ENCODE measurements at regions not wholly inside any gene's neighbourhood (a gene's known extent, or its start where the extent isn't known, plus 50 kb on each side); places are given as distances from the start of the nearest gene placed in this dataset.

DNA sequence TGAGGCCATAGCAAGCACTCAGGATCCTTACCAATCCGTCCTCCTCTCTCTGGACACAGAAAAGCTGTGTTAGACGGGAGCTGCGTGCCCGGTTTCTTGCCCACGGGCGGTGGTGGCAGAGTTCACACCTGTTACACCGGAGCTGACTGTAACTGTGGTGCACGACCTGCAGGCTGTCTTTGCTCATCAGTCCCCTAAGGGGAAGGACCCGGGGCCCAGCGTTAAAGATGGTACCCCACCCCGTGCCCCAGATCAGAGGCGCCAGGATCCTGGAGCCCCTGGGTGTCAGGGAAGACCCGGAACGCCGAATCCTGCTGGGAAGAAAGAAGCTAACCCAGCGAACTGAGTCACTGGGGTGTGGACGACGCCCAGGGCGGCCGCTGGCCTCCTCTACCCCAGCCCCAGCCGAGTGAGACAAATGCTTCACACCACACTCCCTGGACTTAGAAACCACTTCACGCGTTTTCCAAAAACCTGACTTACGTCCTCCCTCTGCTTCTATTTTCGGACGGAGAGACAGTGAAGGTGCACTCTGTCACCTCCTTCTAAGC, 293.6 kb upstream of the SALL3 start:
- DNase-seq, result no peak
- intact Hi-C loops (cut with DNase I; ENCODE audit: low total_unique reads), result no loop called here
- Histone ChIP-seq H3K4me1 (no peaks in the 10 kb centered on the region), H3K27me3 (no peaks in the 10 kb centered on the region), H3K27ac (no peak overlapping the region), H3K4me3 (no peak overlapping the region), H3K36me3 (no peaks in the 10 kb centered on the region), H3K9me3 (no peaks in the 10 kb centered on the region)
- no peak for TF ChIP-seq CTCF (IDR thresholded peaks at IDR 0.05)

GRCh38 chr18:78686976-78687685, 292.5 kb upstream of the SALL3 start:
- no peaks in the 10 kb centered on the region for H3K9me3 ChIP-seq
- no peaks in the 10 kb centered on the region for H3K27me3 ChIP-seq
- no peak overlapping the region for H3K27ac ChIP-seq
- no peak for TF ChIP-seq CTCF (IDR thresholded peaks at IDR 0.05)
- no peaks in the 10 kb centered on the region for H3K36me3 ChIP-seq
- H3K4me1 ChIP-seq, result no peaks in the 10 kb centered on the region
- no peak overlapping the region for H3K4me3 ChIP-seq
- no peak for DNase-seq
- intact Hi-C loops (cut with DNase I; ENCODE audit: low total_unique reads), result no loop called here

DNA sequence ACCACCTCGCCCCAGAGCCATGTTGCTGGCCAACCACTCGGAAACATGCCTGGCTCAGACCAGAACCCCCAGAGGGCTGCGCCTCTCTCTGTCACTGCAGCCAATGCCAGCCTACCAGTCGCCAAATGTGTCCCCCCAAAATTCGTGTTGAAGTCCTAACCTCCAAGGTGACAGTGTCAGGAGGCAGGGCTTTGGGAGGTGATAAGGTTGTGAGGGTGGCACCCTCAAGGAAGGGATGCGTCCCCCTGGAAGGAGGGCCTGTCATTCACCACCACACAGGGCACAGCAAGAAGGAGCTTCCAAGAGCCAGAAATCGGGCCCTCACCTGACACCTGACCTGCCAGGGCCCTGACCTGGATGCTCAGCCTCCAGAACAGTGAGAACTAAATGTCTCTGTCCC, 291.9 kb upstream of the SALL3 start:
- Histone ChIP-seq H3K36me3 (no peaks in the 10 kb centered on the region), H3K9me3 (no peaks in the 10 kb centered on the region), H3K4me3 (no peak overlapping the region), H3K4me1 (no peaks in the 10 kb centered on the region), H3K27me3 (no peaks in the 10 kb centered on the region), H3K27ac (no peak overlapping the region)
- DNase-seq, result no peak
- intact Hi-C loops (cut with DNase I; ENCODE audit: low total_unique reads), result no loop called here
- TF ChIP-seq CTCF (IDR thresholded peaks at IDR 0.05), result no peak

- H3K27me3 ChIP-seq, result no peaks in the 10 kb centered on the region
- intact Hi-C loops (cut with DNase I; ENCODE audit: low total_unique reads), result no loop called here
- no peaks in the 10 kb centered on the region for H3K4me1 ChIP-seq
- H3K27ac ChIP-seq, result no peak overlapping the region
- no peak overlapping the region for H3K4me3 ChIP-seq
- no peaks in the 10 kb centered on the region for H3K36me3 ChIP-seq
- no peak for DNase-seq
- no peak for TF ChIP-seq CTCF (IDR thresholded peaks at IDR 0.05)
- no peaks in the 10 kb centered on the region for H3K9me3 ChIP-seq
Measured at GRCh38 chr18:78688249-78688648, 291.4 kb upstream of the SALL3 start.

DNA sequence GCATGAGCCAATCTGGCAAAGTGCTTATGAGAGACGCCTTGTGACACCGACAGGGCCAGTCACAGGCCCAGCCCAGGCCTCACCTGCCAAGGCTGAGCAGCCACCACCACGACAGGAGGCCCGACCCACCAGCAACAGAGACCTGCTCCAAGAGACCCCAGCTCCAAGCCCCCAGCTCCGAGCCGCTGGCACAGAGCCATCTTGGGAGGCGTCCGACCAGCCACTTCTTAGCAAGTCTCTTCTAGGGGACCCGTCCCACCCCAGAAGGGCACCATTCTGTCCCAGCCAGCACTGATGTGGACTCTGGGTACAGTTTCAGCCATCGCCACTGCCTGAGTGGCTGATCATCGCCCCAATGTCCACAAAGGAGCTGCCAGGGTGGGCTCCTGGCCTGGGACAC, 290.7 kb upstream of the SALL3 start:
- Histone ChIP-seq H3K36me3 (no peaks in the 10 kb centered on the region), H3K27me3 (no peaks in the 10 kb centered on the region), H3K9me3 (no peaks in the 10 kb centered on the region), H3K4me3 (no peak overlapping the region), H3K4me1 (no peaks in the 10 kb centered on the region), H3K27ac (no peak overlapping the region)
- intact Hi-C loops (cut with DNase I; ENCODE audit: low total_unique reads), result no loop called here
- no peak for TF ChIP-seq CTCF (IDR thresholded peaks at IDR 0.05)
- DNase-seq, result no peak
